ENCODE measurements at regions not wholly inside any gene's neighbourhood (a gene's known extent, or its start where the extent isn't known, plus 50 kb on each side); places are given as distances from the start of the nearest gene placed in this dataset.

DNA sequence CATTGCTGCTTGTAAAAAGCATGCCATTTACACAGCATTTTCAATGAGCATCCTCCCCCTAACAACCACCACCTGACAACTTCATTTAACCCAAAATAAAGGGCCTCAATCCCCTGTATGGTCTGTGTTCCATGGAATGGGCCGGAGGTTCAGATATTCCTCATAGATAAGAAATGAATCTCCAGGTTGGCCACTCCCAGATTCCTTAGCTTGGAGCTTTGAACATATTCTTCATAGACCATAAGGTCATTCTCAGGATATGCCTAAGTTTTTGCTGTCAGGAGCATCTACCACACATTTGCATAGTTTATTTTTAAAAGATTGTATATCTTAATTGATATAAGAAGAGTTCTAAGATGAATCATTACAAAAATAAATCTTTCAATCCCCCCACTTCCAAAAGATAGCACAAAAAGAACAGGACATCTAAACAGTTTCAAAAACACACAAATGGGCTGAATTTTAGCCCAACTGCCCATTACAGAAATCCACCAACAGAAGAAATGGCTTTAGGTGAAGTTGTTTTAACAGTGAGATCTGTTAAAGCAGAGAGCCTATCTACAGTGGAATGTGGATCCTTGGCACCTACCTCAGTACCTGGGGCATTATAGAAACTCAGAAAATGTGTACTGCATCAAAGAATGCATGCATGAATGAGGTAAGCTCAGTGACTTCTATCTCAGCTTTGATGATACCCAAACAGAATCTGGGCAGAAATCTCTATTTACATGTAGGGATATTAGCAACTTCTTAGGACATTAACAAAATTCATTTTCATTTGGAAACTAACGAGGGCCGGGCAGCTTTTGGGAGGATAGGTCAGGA, 179.8 kb downstream of the SEC61B start:
- no TSS peak for BruUV-seq (replicated peaks)
- H3K79me2 ChIP-seq (ENCODE audit: control insufficient read depth, insufficient read depth, low read length): no peaks in the 10 kb centered on the region
- no peaks in the 10 kb centered on the region for H3K9me3 ChIP-seq (replicated peaks; ENCODE audit: control insufficient read depth, insufficient read depth, low read depth, low read length)
- no peaks in the 10 kb centered on the region for H3K36me3 ChIP-seq (ENCODE audit: control insufficient read depth, insufficient read depth, low read length)
- H4K20me1 ChIP-seq (replicated peaks; ENCODE audit: control insufficient read depth, insufficient read depth, low read length): no peaks in the 10 kb centered on the region
- no peak overlapping the region for H2AFZ ChIP-seq (ENCODE audit: low read depth, low read length)
- H3K4me1 ChIP-seq (replicated peaks in 1 of 2; ENCODE audit: control insufficient read depth in 2 of 2, insufficient read depth in 2 of 2, low read length in 2 of 2): no peaks in the 10 kb centered on the region
- in situ Hi-C loops (cut with MboI) (no loop called here), intact Hi-C loops (cut with micrococcal nuclease) (no loop called here)
- no peak overlapping the region for H3K4me3 ChIP-seq
- H3K4me2 ChIP-seq (ENCODE audit: insufficient read depth, low read length): no peak overlapping the region
- H3K9me1 ChIP-seq (ENCODE audit: control insufficient read depth, insufficient read depth, low read length): no peaks in the 10 kb centered on the region
- DNase-seq (ENCODE audit: extremely low read depth in 1 of 4, low spot score in 3 of 4) (no peak), ATAC-seq (no peak), FAIRE-seq (no peak)
- peaks cover 0 to 16% of the 10 kb centered on the region in 2 experiments; a peak in 2 of 5 replicates for H3K27me3 ChIP-seq (ENCODE audit: control insufficient read depth in 2 of 2, insufficient read depth in 2 of 2, low read length in 2 of 2)
- CTCF ChIA-PET (ENCODE audit: low intra/inter-chr PET ratio): no interaction called here
- no peak overlapping the region for H3K27ac ChIP-seq (ENCODE audit: extremely low read depth, low read depth, low read length)
- WGBS (ENCODE audit: insufficient coverage, low coverage, missing lambda C conversion rate): 0% methylated on average over 3 of the region's 3 CpGs
- H3K9ac ChIP-seq (ENCODE audit: insufficient read depth in 1 of 2, low read depth in 2 of 2, low read length in 2 of 2): no peak overlapping the region
- TF ChIP-seq, protein P1, sequence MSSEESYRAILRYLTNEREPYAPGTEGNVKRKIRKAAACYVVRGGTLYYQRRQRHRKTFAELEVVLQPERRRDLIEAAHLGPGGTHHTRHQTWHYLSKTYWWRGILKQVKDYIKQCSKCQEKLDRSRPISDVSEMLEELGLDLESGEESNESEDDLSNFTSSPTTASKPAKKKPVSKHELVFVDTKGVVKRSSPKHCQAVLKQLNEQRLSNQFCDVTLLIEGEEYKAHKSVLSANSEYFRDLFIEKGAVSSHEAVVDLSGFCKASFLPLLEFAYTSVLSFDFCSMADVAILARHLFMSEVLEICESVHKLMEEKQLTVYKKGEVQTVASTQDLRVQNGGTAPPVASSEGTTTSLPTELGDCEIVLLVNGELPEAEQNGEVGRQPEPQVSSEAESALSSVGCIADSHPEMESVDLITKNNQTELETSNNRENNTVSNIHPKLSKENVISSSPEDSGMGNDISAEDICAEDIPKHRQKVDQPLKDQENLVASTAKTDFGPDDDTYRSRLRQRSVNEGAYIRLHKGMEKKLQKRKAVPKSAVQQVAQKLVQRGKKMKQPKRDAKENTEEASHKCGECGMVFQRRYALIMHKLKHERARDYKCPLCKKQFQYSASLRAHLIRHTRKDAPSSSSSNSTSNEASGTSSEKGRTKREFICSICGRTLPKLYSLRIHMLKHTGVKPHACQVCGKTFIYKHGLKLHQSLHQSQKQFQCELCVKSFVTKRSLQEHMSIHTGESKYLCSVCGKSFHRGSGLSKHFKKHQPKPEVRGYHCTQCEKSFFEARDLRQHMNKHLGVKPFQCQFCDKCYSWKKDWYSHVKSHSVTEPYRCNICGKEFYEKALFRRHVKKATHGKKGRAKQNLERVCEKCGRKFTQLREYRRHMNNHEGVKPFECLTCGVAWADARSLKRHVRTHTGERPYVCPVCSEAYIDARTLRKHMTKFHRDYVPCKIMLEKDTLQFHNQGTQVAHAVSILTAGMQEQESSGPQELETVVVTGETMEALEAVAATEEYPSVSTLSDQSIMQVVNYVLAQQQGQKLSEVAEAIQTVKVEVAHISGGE (CRISPR knock-in tag; IDR thresholded peaks at IDR 0.05): no peak
- no peak for TF ChIP-seq SIN3A (IDR thresholded peaks at IDR 0.05; ENCODE audit: borderline replicate concordance in 2 of 2, control insufficient read depth in 1 of 2, low read depth in 2 of 2, low read length in 2 of 2)
- POLR2A ChIA-PET: interaction anchor here (0.8 kb wide), 1 partner anchor 19 kb away, joined by 3 read pairs; no protein-coding TSS in a partner anchor
